GM21619 (cell line): ENCODE measurements at regions not wholly inside any gene's neighbourhood (a gene's known extent, or its start where the extent isn't known, plus 50 kb on each side); places are given as distances from the start of the nearest gene placed in this dataset.
"Not testable (repeated sequence)": the region's sequence is repeated elsewhere in the genome, so short reads cannot be mapped to it uniquely, and the experiment has no call there.

Source experiments
- ATAC-seq: cut with Tn5 transposase; IDR thresholded peaks from one replicate; pipeline ENCODE4 v1.9.1; 2021; ENCODE audit not compliant: unreplicated experiment

- ATAC-seq: no peak
Measured at GRCh38 chr16:86245351-86245750, 265.0 kb upstream of the FOXF1 start.

GRCh38 chr16:86245895-86246294 lies 264.4 kb upstream of the FOXF1 start:
- no peak for ATAC-seq

DNA sequence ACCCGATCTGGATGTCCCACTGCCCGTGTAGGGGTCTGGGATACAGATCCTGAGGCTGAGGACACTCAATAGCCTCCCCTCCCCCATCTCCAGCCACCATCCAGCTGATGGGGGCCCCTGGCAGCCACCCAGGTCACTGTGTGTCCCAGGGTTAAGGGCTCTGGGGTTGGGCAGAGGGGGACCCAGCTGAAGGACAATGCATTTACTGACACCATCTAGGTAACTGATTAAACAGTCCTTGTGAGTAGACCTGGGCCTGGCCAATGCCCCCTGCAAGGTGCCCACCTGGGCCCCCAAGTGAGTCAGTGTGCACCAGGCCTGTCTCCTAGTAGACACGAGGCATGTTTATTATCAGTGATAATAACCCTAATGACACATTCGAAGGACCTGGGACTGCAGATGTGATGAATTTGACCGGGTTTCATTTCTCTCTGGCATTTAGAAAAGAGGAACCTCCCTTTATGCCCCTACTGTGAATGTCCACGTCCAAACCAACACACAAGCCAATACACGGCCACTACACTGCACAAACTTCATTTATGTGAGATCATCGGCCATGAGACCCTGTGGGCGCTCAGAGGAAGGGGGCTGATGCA lies 261.9 kb upstream of the FOXF1 start:
- no peak for ATAC-seq

- ATAC-seq: no peak
Measured at GRCh38 chr16:86249631-86250030, 260.7 kb upstream of the FOXF1 start.

- ATAC-seq: no peak
Measured at GRCh38 chr16:86251682-86252081, 258.6 kb upstream of the FOXF1 start.

DNA sequence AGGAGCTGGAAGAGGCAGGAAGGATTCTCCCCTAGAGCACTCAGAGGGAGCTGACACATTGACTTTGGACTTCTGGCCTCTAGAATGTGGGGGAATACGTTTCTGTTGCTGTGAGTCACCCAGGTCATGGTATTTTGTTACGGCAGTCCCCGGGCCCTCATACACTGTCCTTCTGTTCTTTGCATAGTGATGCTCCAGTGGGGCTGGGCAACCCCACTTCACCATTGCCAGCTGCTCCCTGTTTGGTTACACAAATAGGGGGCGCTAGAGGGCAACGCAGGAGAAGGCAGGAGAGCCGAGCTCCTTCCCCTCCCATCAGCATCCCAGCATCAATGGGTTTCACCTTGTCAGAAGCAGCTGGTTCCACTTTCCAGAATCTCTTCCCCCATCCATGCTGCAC lies 257.7 kb upstream of the FOXF1 start:
- no peak for ATAC-seq

- ATAC-seq: no peak
Measured at GRCh38 chr16:86255966-86256365, 254.4 kb upstream of the FOXF1 start.

GRCh38 chr16:86256995-86257394 lies 253.3 kb upstream of the FOXF1 start:
- no peak for ATAC-seq

GRCh38 chr16:86257546-86257945 lies 252.8 kb upstream of the FOXF1 start:
- ATAC-seq: no peak

DNA sequence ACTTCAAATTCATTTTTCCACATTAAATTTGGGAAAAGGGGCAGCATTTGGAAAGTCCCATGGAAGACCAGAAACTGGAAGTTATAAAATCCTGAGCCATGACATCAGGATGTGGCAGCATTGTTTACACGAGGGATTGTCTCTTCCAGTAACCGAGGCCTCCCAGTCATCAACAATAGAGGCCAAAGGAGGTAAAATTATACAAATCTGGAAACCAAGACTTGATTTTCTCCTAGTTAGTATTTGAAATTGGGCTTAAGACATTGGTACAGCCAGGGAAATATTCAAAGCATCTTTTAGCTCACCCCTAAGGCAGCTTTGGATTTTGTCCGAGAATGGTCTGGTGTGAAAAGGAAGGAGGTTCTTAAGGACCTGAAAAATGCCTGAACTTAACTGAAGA lies 251.6 kb upstream of the FOXF1 start:
- ATAC-seq: no peak

GRCh38 chr16:86259499-86259898 lies 250.8 kb upstream of the FOXF1 start:
- no peak for ATAC-seq

- no peak for ATAC-seq
Measured at GRCh38 chr16:86261379-86261778, 248.9 kb upstream of the FOXF1 start.

DNA sequence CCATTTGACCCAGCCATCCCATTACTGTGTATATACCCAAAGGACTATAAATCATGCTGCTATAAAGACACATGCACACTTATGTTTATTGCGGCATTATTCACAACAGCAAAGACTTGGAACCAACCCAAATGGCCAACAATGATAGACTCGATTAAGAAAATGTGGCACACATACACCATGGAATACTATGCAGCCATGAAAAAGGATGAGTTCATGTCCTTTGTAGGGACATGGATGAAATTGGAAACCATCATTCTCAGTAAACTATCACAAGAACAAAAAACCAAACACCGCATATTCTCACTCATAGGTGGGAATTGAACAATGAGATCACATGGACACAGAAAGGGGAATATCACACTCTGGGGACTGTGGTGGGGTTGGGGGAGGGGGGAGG lies 242.7 kb upstream of the FOXF1 start:
- not testable (repeated sequence) for ATAC-seq

GRCh38 chr16:86270696-86271095 lies 239.6 kb upstream of the FOXF1 start:
- ATAC-seq: no peak

DNA sequence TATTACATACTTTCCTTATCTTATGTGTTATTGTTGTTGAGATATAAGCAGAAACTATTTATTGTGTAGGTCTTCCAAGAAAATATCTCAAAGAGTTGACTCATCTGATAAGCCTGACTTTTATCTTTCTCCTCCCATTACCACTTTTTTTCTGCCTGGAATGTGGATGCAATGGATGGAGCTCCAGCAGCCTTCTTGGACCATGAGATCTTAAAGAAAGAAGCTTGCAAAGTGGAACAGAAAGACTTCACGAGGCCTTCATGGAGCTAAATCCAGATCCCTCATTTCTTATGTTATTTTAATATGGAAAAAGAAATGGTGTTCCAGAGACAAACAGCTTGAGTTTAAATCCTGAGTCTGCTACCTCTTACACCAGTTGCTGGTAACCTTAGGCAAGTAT lies 237.6 kb upstream of the FOXF1 start:
- no peak for ATAC-seq

GRCh38 chr16:86277221-86277620 lies 233.1 kb upstream of the FOXF1 start:
- ATAC-seq: no peak

DNA sequence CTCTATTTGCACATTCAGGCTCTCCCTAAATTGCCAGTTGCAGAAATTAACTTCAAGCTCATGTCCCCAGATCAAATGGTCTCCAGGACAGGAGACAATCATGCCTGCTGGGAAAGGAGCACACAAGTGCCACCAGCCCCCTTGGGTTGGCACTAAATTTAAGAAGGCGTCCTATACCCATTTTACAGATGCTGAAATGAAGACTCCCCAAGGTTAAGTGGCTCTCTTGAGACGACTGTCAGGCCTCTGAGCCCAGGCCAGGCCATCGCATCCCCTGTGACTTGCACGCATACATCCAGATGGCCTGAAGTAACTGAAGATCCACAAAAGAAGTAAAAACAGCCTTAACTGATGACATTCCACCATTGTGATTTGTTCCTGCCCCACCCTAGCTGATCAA lies 232.5 kb upstream of the FOXF1 start:
- not testable (repeated sequence) for ATAC-seq

DNA sequence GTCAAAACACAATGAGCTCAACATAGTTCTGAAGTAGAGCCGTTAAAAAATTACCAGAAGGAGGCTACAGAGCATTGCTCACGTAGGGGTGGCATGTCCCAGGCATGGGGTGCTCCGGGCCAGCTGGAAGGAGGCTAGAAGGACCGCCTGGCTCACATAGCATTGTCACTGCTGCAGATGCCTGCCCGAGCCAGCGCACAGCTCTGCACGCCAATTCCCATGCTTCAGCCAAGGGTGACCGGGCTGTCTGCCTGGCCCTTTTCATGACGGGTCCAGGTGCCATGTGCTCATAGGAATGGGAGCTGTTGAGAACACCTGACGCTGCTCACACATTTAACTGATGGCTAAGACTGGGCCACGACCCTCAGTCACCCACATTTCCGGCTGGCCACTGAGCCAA lies 228.9 kb upstream of the FOXF1 start:
- no peak for ATAC-seq

GRCh38 chr16:86283944-86284343 lies 226.4 kb upstream of the FOXF1 start:
- ATAC-seq: no peak

- ATAC-seq: no peak
Measured at GRCh38 chr16:86285421-86285820, 224.9 kb upstream of the FOXF1 start.

DNA sequence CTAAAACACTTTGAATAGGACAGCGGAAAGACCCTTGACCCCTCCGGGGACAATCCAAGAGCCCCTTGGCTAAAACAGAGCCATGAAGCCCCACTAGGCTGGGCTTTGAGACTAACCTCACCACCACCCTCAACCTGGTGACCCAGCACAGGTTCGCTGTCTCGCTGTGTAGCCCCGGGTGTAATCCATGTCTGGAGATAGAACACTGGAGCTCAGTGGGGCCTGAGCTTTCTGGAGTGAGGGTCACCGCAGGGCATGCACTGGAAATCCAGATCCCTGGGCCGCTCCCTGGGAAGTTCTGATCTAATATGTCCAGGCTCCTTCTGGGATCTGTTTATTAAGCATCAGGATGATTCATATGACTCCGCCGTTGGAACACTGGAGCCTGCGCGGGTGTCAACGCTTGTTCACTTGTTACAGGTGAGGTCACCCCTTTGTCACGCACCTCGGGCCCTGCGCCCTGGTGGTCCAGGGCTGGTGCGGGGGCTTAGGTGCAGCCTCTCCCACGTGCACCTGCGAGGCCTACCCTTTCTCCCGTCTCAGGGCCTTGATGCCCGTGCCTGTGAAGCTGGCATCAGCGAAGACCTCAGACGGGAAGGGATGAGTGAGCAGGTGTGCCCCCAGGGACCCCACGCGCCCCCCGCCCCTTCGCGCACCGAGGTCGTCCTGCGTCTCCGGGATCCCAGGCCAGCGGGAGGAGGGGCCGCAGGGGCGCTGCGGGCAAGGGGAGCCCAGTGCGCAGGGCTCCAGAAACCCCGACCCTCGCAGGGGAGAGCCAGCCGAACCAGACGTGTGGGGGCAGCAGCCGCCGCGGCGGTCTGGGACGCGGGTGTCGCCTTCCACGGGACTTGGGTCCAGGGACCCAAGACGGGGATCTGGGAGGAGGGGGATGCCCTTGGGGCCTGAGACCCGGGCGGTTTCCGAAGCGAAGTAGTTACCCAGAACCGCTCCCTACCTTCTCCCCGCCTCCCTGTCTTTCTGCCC lies 224.1 kb upstream of the FOXF1 start:
- no peak for ATAC-seq

DNA sequence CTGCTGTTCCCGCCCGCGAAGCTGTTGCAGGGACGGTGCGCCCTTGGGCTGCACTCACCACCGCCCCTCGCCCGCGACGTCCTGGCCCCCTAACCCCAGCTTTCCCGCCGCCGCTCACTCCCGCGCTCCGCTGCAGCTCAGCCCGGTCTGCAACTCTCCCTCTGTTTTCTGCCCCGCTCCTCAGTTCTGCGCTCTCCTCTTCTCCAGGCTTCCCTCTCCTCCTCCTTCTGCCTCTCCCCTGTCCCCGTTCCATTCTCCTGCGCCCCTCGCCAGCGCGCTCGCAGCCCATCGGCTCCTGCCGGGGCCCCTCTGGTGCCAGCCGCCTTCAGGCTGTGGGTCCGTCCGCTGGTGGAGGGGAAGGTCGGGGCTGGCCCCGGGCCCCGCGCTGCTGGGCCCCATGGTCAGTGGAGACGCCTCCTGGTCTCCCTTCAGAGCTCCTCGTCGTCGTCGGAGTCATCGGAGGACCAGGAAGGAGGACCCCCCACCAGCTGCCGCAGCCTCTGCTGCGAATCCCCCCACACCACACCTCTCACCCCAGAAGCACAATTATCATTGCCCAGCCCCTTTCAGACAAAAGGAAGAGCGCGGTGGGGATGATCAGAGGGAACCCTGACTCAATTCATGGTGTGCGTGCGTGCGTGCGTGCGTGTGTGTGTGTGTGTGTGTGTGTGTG lies 223.2 kb upstream of the FOXF1 start:
- ATAC-seq: no peak
